ENCODE measurements at regions not wholly inside any gene's neighbourhood (a gene's known extent, or its start where the extent isn't known, plus 50 kb on each side); places are given as distances from the start of the nearest gene placed in this dataset.

- WGBS, 2 experiments (ENCODE audit: insufficient coverage in 1 of 2, insufficient read length in 1 of 2), result 100% methylated on average over 1 of the region's 2 CpGs; no CpG with 5 or more reads in 1 of the 2 experiments
- no peak overlapping the region for H3K27ac ChIP-seq (ENCODE audit: low read depth, low read length)
- no peaks in the 10 kb centered on the region for H3K36me3 ChIP-seq (ENCODE audit: control insufficient read depth, insufficient read depth, low read length)
- TF ChIP-seq CTCF (conservative IDR thresholded peaks at IDR 0.05), result no peak
- H3K4me3 ChIP-seq (ENCODE audit: low read length), result no peak overlapping the region
- no peak for DNase-seq
- H3K9me3 Mint-ChIP-seq, result no peaks in the 10 kb centered on the region
- H3K4me1 ChIP-seq (ENCODE audit: control insufficient read depth, insufficient read depth, low read length), result no peaks in the 10 kb centered on the region
- peaks cover 2% of the 10 kb centered on the region for H3K27me3 Mint-ChIP-seq (ENCODE audit: insufficient read depth)
- no peaks in the 10 kb centered on the region for H3K9me3 ChIP-seq (ENCODE audit: control insufficient read depth, low read length)
- no peaks in the 10 kb centered on the region for H3K36me3 Mint-ChIP-seq (ENCODE audit: low read depth)
- H3K27ac Mint-ChIP-seq, result no peak overlapping the region
- peaks cover 26% of the 10 kb centered on the region for H3K4me1 Mint-ChIP-seq
- H3K4me3 Mint-ChIP-seq, result no peak overlapping the region
- H3K27me3 ChIP-seq (ENCODE audit: control insufficient read depth, insufficient read depth, low read length, poor library complexity, severe bottlenecking), result no peaks in the 10 kb centered on the region
- no peak overlapping the region for H3K9ac ChIP-seq (ENCODE audit: extremely low read depth, low read length, poor library complexity, severe bottlenecking)
Observed at GRCh38 chr14:54267172-54267571, 129.6 kb upstream of the CDKN3 start.

GRCh38 chr14:54275997-54276725, 120.6 kb upstream of the CDKN3 start:
- no peak for TF ChIP-seq CTCF (conservative IDR thresholded peaks at IDR 0.05)
- Histone ChIP-seq H3K4me1 (ENCODE audit: control insufficient read depth, insufficient read depth, low read length) (no peaks in the 10 kb centered on the region), H3K9me3 (ENCODE audit: control insufficient read depth, low read length) (no peaks in the 10 kb centered on the region), H3K36me3 (ENCODE audit: control insufficient read depth, insufficient read depth, low read length) (no peaks in the 10 kb centered on the region), H3K27me3 (ENCODE audit: control insufficient read depth, insufficient read depth, low read length, poor library complexity, severe bottlenecking) (no peaks in the 10 kb centered on the region), H3K4me3 (ENCODE audit: low read length) (no peak overlapping the region), H3K9ac (ENCODE audit: extremely low read depth, low read length, poor library complexity, severe bottlenecking) (no peak overlapping the region), H3K27ac (ENCODE audit: low read depth, low read length) (no peak overlapping the region)
- H3K36me3 Mint-ChIP-seq (ENCODE audit: low read depth), result no peaks in the 10 kb centered on the region
- no peaks in the 10 kb centered on the region for H3K4me1 Mint-ChIP-seq
- DNase-seq, result no peak
- WGBS, 2 experiments (ENCODE audit: insufficient coverage in 1 of 2, insufficient read length in 1 of 2), result 80 to 87% methylated on average over 2 to 5 of the region's 5 CpGs
- H3K9me3 Mint-ChIP-seq, result peaks cover 1% of the 10 kb centered on the region
- H3K4me3 Mint-ChIP-seq, result no peak overlapping the region
- H3K27me3 Mint-ChIP-seq (ENCODE audit: insufficient read depth), result no peaks in the 10 kb centered on the region
- no peak overlapping the region for H3K27ac Mint-ChIP-seq

- no peaks in the 10 kb centered on the region for H3K36me3 ChIP-seq (ENCODE audit: control insufficient read depth, insufficient read depth, low read length)
- H3K4me1 Mint-ChIP-seq, result no peaks in the 10 kb centered on the region
- H3K9me3 ChIP-seq (ENCODE audit: control insufficient read depth, low read length), result peaks cover 9% of the 10 kb centered on the region
- H3K27me3 ChIP-seq (ENCODE audit: control insufficient read depth, insufficient read depth, low read length, poor library complexity, severe bottlenecking), result no peaks in the 10 kb centered on the region
- no peak for DNase-seq
- H3K9ac ChIP-seq (ENCODE audit: extremely low read depth, low read length, poor library complexity, severe bottlenecking), result no peak overlapping the region
- no peak overlapping the region for H3K27ac ChIP-seq (ENCODE audit: low read depth, low read length)
- H3K4me3 Mint-ChIP-seq, result no peak overlapping the region
- no peak for TF ChIP-seq CTCF (conservative IDR thresholded peaks at IDR 0.05)
- H3K36me3 Mint-ChIP-seq (ENCODE audit: low read depth), result no peaks in the 10 kb centered on the region
- peaks cover 3% of the 10 kb centered on the region for H3K27me3 Mint-ChIP-seq (ENCODE audit: insufficient read depth)
- peaks cover 5% of the 10 kb centered on the region for H3K9me3 Mint-ChIP-seq
- H3K4me3 ChIP-seq (ENCODE audit: low read length), result no peak overlapping the region
- no peaks in the 10 kb centered on the region for H3K4me1 ChIP-seq (ENCODE audit: control insufficient read depth, insufficient read depth, low read length)
- 76% methylated on average over 2 of the region's 2 CpGs; no CpG with 5 or more reads in 1 of the 2 experiments for WGBS, 2 experiments (ENCODE audit: insufficient coverage in 1 of 2, insufficient read length in 1 of 2)
- H3K27ac Mint-ChIP-seq, result no peak overlapping the region
Observed at GRCh38 chr14:54278087-54278486, 118.7 kb upstream of the CDKN3 start.

All from endodermal cell (in vitro differentiated cells).